Upper lobe of left lung (tissue), 4 donors: ENCODE measurements at regions not wholly inside any gene's neighbourhood (a gene's known extent, or its start where the extent isn't known, plus 50 kb on each side); places are given as distances from the start of the nearest gene placed in this dataset.

Experiments used
- CTCF ChIP-seq, 6 experiments: fragments of 450-650 bp in 4 of 6; fragments of 200-600 bp in 2 of 6; sonication (generic) in 2 of 6; IDR thresholded peaks; one replicate each; pipeline ENCODE4 v1.5.1; 2016 to 2019; ENCODE audit warnings: antibody characterized with exemption in 6 of 6
- EP300 ChIP-seq, 4 donors: sonication (generic); formaldehyde crosslinking; IDR thresholded peaks; one replicate each; pipeline ENCODE4 v1.5.1; 2017; ENCODE audit warnings: antibody characterized with exemption in 4 of 4, control low read depth in 2 of 4
- POLR2A ChIP-seq, 4 donors: fragments of 450-650 bp; IDR thresholded peaks; one replicate each; pipeline ENCODE4 v1.5.1; 2016 to 2017; ENCODE audit warnings: antibody characterized with exemption in 4 of 4, mild to moderate bottlenecking in 2 of 4
- POLR2AphosphoS5 ChIP-seq, 2 donors: sonication (generic); formaldehyde crosslinking; IDR thresholded peaks; one replicate each; pipeline ENCODE4 v1.5.1; 2017; ENCODE audit warnings: antibody characterized with exemption in 2 of 2

- no peak for TF ChIP-seq CTCF (IDR thresholded peaks at IDR 0.05)
- TF ChIP-seq POLR2A (IDR thresholded peaks at IDR 0.05), result no peak
- no peak for TF ChIP-seq POLR2AphosphoS5 (IDR thresholded peaks at IDR 0.05)
- no peak for TF ChIP-seq EP300 (IDR thresholded peaks at IDR 0.05)
Measured at GRCh38 chr3:182117131-182117530, 405.4 kb downstream of the SOX2 start.
